Fibroblast of skin of right biceps (primary cell): ENCODE measurements at regions not wholly inside any gene's neighbourhood (a gene's known extent, or its start where the extent isn't known, plus 50 kb on each side); places are given as distances from the start of the nearest gene placed in this dataset.

ENCODE experiments used
- DNase-seq: peaks from one replicate; pipeline ENCODE4 v3.0.0-alpha.2; 2013

DNA sequence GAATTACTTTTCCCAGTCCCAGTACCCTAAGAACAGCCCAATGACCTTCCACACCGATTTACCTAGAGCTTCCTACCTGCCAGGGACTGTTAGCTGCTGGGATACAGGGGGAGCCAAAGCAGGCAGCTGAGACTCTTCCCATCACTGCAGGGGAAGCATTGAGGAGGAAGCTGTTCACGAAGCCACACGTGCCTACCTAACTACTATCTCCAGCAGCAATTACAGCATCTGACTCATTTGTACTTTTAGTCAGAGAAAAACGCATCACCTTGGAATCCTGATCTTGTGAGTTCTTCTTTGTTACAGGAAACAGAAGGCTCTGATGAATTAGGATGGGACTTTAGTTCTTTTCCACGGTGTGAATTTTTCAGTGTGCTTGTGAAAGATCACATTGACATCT lies 113.7 kb upstream of the DHX40 start:
- DNase-seq, result peak; percentile 77

DNA sequence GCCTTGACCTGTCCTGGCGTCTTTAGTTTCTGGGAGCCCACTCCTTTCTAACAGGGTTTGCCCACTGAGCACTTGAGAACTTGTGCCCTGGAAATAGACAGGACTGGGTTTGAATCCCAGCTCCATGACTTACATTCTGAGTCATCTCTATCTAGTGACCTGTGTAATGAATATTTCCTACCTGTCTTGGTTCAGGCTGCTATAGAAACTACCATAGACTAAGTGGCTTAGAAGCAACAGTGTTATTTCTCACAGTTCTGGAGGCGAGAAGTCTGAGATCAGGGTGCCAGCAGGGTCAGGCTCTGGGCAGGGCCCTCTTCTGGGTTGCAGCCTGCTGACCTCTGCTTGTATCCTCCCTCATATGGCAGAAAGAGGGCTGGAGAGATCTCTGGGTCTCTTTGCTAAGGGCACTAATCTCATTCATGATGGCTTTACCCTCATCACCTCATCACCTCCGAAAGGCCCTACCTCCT lies 110.7 kb upstream of the DHX40 start:
- DNase-seq, result no peak

DNA sequence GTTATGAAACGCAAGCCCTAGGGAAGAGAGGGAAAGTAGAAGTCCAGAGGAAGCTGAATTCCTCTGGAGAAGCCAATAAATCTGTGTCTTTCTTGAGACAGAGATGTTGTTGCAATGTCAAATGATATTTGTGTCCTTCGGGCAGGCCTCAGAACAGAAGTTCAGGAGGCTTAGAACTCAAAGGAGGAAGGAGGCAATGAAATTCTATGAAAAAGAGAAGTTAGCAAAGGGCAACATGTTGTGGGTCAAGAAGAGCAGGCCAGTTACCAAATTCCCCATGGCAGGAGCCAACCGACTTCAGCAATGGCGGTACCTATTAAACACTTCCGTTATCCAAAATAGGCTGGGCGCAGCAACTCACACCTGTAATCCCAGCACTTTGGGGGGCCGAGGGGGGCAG lies 109.0 kb upstream of the DHX40 start:
- DNase-seq, result no peak

DNA sequence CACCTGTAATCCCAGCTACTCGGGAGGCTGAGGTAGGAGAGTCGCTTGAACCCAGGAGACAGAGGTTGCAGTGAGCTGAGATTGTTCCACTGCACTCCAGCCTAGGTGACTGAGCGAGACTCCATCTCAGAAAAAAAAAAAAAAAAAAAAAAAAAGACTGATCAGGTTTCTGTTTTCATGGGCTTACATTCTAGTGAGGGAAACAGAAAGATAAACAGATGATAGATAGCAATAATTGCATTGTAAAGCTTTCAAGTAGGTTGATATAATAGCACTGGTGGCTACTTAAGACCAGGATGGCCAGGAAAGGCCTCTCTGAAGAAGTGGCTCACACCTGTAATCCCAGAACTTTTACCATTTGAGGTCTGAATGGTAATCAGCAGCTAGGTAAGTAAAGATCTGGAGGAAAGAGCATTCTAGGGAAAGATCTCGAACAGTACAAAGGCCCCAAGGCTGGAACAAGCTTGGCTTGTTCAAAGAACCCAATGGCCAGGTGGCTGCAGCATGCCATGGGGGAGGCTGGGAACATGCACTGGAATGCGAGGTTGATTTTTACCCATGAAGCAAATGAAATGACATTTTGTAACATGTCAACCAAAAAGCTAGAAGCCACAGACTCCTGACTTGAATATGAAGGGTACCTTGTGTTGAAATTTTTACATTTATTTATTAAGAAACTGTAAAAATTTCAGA lies 108.3 kb upstream of the DHX40 start:
- DNase-seq, result no peak

DNA sequence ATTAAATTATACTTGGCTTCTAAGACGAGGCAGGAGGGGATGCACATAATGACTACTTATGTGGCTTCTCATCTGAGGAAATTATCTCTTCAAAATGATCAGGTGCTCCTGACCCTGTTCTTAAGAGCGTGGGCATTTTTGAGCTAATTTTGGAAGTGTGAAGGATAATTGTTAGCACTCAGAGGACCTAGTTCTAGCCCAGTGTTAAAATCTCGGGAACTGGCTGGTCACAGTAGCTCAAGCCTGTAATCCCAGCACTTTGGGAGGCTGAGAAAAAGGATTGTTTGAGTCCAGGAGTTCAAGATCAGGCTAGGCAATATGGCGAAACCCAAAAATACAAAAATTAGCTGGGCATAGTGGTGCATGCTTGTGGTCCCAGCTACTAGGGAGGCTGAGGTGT lies 103.0 kb upstream of the DHX40 start:
- DNase-seq, result no peak

DNA sequence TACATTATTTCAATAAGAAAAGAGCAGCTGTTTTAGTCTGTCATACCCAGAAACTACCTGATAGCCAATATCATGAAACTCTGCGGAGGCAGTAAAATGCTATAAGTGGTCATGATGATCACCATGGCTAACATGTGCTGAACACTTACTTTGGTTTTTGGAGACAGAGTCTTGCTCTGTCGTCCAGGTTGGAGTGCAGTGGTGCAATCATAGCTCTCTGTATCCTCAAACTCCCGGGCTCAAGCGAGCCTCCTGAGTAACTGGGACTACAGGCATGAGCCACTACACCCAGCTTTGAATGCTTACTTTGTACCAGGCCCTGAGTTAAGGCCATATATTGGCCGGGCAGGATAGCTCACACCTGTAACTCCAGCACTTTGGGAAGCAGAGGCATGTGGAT lies 101.2 kb upstream of the DHX40 start:
- no peak for DNase-seq

DNA sequence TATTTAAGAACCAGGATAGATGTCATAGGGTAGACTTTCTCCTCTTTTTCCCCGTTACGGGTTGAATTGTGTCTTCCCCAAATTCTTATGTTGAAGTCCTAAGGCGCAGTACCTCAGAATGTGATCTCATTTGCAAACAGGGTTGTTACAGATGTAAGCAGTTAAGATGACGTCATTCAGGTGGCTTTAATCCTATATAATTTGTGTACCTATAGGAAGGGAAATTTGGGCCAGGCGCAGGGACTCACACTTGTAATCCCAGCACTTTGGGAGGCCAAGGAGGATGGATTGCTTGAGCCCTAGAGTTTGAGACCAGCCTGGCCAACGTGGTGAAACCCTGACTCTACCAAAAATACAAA lies 99.5 kb upstream of the DHX40 start:
- DNase-seq, result no peak

DNA sequence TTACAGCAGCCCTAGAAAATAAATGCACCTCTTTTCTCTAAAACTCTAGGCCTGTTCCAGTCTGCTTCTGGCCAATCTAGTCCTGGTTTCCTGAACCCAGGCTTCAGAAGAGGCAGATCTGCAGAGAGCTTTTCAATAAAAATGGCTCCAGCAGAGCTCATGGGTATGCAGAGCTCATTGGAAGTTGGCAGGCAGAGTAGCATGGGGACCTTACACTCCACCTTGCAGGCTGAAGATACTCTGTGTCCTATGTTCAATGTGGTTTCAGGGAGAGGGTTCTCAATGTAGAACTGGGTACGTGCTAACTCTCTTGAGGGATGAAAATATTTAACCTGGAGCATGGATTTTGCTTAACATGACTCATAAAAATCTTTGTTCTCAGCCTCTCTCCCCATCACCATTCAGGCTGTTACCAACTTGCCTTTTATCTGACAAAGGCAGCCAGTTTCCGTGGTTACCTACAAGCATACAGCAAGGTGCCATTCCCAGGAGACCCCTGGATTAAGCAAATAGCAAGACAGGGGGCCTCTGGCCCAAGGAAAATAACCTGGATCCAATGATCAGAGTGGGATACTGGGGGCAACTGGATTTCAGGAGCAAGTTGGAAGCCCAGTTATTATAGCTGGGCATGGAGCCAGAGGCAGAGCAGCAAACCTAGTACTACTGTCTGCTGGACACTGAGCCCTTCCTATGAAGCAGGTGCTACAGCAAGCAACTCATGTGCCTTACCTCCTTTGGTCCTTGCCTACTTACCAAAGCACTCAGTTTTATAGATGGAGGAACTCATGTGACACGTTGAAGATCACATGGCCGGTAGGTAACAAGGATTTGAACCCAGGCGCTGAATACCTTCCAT lies 98.2 kb upstream of the DHX40 start:
- DNase-seq, result no peak

DNA sequence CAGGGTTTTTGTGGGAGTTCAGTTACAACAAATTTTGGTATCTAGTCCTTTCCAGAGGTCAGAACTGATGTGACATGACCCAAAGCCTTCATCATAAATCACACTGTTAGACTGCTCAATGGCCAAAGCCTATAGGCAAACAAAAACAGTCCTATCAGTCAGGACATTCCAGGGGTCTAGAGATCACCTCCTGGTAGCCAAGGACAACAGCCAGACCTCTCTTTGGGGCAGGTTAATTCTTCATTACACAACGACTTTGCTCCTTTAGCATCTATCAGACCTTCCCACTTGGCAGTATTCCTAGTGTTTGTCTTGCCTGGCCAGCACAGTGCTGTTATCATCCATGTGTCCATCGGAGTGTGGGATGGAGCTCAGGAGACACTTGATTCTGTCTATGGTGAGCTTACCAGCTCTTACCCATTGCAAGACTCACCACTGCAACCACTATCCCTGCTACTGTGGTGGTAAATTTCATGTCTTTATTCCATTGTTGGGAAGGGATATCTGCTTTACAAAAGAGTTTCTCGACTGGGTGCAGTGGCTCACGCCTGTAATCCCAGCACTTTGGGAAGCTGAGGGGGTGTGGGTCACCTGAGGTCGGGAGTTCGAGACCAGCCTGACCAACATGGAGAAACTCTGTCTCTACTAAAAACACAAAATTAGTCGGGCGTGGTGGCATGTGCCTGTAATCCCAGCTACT lies 95.5 kb upstream of the DHX40 start:
- no peak for DNase-seq

DNA sequence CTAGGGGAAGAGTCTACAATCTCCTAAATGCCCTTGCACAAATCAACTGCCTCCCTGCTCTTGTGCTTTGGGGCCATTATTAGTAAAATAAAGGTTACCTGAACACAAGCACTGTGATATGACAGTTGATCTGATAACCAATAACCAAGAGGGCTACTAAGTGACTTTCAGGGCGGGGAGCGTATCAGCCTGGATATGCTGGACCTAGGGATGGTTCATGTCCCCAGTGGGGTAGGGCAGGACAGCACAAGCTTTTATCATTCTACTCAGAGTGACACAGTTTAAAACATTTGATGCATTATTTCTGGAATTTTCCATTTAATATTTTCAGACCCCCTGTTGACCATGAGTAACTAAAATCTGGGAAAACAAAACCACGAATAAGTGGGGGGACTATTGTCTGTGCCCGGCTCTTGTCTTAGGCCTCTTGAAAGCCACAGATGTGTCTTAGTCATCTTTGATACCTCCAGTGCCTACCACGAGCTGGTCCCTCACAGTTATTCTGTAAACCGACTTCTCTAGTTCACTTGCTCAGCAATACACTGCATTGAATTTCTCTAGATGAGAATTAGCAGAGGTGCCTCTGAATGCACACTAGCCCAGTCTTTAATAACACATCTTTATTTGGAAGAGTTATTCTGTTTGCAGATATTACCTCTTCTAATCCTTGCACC lies 94.6 kb upstream of the DHX40 start:
- no peak for DNase-seq

DNA sequence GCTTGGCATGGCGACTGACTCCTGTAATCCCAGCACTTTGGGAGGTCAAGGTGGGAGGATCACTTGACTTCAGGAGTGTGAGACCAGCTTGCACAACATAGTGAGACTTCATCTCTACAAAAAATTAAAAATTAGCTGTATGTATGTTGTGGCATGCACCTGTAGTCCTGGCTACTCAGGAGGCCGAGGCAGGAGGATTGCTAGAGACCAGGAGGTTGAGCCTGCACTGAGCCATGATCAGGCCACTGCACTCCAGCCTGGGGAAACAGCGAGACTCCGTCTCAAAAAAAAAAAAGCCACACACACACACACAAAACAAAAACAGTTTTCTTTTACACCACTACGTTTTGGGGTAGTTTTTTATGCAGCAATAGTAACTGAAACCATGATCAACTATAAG lies 89.0 kb upstream of the DHX40 start:
- no peak for DNase-seq

DNA sequence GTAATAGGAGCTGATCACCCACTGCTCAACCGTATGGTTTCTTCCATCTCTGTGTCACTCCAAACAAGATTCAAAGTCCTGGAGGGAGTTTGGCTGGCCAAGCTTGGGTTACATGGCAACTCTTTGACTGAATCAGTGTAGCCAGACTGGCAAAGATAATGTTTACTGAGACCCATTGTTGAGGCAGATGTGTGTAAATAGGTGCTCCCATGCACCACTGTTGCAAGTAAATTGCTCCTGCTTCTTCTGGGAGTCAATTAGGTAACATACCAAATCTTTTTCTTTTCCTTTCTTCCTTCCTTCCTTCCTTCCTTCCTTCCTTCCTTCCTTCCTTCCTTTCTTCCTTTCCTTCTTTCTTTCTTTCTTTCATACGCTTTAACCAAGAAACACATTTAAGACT lies 86.3 kb upstream of the DHX40 start:
- DNase-seq, result no peak

DNA sequence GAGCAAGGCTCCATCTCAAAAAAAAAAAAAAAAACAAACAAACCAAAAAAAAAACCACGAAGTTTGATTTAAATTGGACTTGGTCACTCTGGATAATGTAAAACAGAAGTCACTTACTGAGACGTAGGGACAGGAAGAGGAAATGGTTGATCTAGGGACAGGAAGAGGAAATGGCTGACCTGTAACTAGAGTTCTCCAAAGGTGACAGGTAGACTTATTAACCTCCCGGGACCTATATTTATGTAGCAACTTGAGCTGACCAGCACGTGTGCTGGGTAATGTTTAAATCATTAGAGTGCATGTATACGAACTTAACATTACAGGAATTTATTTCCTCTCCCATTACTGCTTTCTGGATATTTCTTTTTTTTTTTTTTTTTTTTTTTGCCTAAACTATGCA lies 81.5 kb upstream of the DHX40 start:
- no peak for DNase-seq

DNA sequence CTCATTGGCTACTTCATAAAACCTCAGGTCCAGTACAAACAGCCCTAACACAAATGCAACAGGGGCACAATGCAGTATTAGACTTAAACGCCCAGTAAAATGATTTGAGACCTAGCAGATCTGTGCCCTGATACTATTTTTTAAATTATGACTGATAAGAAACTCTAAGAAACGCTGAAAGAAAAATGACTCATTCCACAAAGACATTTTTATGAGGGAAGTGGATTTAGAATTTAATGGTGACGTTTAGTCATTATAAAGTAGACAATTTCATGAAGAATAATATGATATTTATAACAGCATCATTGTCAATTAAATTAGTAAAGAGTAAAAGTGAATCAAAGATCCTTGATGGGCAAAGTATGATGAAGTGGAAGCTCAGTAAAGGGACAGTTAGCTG lies 80.4 kb upstream of the DHX40 start:
- DNase-seq, result no peak

DNA sequence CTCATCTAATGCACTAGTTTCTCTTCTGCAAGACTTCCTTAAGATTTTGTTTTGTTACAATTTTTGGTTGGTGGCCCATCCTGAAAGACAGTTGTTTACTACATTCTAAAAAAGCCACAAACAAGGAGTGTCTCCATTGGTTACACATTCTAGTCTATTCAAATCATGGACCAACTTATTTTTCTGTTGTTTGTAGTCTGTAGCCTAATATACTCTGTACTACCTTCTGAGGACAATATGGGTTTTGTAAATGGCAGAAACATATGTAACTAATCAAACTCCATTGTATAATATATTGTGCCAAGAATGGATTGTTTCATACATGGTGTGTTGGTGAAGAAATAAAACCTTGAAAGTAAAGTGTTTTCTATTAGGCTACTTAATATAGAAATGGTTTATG lies 79.5 kb upstream of the DHX40 start:
- DNase-seq, result no peak

DNA sequence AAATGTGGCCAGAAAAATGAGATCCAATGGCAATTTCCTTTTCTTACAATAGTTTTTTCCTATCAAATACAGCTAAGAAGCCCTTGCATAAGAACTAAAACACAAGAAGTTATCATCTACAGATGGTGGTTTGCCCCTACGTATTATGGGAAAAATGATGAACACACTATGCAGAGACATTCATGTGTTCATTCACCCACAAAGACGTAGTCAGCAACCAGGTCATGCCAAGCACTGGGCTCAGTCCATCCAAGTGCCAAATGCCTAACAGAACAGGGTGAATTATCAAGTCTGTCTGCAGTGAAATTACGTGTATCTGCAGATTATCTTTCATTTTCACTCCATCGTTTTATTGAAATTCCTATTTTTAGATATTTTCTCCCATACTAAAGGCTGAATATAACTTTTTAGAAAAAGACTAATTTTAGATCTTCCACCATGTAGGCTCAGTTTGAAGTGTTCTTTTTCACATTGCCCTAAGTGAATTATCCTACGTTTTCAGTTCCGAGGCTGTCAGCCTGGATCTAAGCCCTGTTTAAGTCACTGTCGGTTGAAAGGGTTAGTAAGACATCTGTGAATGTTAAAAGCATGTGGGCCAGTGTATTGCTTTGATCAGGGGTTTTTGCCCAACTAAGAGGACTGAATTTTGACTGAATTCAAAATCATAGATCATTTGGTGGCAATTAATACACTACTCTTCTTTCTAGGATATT lies 78.1 kb upstream of the DHX40 start:
- DNase-seq, result peak; percentile 17

DNA sequence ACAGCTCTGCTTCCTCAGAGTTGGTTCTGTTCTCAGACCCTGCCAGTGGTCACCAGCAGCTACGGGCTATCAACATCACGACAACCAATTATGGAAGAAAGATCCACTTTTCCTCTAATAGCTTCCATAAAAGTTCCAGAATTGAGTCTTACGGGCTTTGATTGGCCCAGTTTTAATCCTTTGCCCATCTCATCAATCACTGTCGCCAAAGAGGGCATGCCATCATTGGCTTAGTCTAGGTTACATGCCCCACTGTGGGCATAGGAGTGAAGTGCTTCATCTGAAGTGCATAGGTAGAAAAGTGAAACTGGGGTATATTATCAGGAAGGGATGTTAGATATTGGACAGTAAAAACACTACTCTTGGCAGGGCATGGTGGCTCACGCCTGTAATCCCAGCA lies 76.6 kb upstream of the DHX40 start:
- no peak for DNase-seq

DNA sequence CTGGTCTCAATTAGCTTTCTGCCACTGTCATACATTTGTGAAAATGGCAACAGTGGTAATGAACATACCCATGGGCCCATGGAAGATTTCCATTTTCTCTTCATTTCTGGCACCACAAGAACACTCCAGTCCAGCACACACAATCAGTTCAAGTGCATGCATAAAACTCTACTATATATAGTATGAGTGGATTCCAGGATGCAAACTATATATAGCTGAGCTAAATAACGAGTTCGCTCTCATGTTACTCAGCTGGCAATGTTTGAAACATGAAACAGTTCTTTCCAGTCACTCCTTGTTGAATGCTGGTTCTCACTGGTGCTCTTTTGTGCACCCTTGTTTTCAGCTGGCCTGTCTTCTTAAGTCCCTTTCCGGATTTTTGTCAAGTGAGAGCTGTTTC lies 75.2 kb upstream of the DHX40 start:
- no peak for DNase-seq

DNA sequence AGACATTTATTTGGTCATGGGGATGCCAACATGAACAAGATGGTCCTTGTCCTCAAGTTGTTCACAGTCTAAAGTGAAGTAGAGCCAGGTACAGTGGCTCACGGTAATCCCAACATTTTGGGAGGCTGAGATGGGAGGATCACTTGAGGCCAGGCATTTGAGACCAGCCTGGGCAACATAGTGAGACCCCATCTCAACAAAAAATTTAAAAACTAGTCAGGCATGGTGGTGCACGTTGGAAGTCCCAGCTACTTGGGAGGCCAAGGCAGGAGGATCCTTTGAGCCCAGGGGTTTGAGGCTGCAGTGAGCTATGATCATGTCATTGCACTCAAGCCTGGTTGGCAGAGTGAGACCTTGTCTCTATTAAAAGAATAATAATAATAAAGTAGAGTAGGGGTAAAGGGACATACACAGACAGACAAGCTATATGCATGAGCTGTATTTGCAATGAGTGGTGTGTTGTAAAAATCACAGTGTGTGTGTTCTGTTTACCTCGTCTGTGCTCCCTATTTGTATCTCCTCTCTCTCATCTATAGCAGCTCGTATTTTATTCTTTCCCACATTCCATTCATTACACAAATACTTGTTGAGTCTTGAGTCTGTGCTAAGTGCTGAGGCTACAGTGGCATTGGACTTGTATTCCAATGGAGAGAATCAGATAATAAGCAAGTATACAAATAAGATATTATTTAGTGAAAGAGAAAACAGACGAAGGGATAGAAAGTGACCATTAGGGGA lies 73.9 kb upstream of the DHX40 start:
- DNase-seq, result no peak

DNA sequence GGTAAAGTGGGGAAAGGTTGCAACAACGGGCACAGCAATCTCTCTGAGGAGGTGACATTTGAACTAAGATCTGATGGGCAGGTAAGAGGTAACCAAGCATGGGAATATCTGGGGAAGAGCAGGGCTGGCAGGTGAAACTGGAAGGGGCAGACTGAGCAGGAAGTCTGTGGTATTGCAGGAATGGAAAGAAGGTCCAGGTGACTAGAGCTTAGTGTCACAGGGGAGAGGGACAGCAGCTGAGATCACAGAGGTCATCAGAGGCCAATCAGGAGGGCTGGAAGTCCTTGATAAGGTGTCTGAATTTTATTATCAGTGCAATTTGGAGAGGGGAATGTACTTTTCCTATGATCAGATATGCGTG lies 73.3 kb upstream of the DHX40 start:
- DNase-seq, result no peak

DNA sequence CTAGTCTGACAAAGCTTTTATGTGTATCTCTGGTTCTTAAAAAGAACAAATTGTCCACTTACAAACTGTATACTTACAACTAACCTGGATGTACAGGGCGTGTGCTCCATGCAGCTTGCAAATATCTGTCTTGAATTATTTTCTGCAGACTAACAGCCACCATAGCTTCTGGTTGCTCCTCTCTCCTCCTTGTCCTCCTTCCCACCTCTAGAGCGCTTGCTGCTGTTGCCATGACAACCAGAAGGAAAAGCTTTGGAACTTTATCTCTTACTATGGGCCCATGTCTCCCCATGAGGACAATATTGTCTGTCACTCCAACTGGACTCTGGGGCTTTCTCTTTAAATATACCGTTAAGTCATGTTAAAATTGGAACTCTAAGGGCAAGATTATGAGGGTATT lies 71.5 kb upstream of the DHX40 start:
- DNase-seq, result no peak

DNA sequence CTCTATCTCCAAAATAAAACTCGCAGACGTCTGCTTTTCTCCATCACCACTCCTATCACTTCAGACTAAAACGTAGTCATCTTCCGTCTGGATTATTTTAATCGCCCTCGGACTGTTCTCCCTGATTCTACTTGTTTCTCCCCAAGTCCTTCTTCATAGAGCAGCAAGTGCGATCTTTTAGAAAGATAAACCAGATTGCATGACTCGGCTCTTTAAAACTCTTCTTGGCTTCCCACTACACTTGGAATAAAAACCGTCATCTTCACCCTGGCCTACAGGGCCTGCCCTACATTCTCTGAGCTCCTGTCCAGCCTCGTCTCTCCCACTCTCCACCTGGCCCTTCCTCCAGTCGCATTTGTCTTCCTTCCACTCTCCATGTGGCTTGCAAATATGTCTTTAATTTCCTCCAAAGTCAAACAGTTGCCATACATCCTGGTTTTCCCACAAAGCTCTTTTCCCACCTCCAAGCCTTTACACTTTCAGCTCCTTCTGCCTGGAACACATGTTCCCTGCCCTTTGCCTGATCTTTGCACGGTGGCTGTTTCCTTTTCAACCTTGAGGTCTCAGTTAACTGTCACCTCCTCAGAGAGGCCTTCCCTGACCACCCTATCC lies 70.5 kb upstream of the DHX40 start:
- no peak for DNase-seq
